Suprapubic skin (tissue), 4 donors: ENCODE measurements at regions not wholly inside any gene's neighbourhood (a gene's known extent, or its start where the extent isn't known, plus 50 kb on each side); places are given as distances from the start of the nearest gene placed in this dataset.
"Not testable (repeated sequence)": the region's sequence is repeated elsewhere in the genome, so short reads cannot be mapped to it uniquely, and the experiment has no call there.

Source experiments
- DNase-seq, 2 donors: peaks; one replicate each; pipeline ENCODE4 v3.0.0-alpha.2; 2019; ENCODE audit warnings: low spot score in 2 of 2
- H3K27ac ChIP-seq: fragments of 200-600 bp; sonication (generic); one replicate; pipeline ENCODE4 v1.5.1; 2019
- H3K27me3 ChIP-seq: fragments of 200-600 bp; sonication (generic); one replicate; pipeline ENCODE4 v1.5.1; 2019
- H3K36me3 ChIP-seq: fragments of 200-600 bp; sonication (generic); one replicate; pipeline ENCODE4 v1.5.1; 2019
- H3K4me1 ChIP-seq: fragments of 200-600 bp; sonication (generic); one replicate; pipeline ENCODE4 v1.5.1; 2019
- H3K4me3 ChIP-seq: fragments of 200-600 bp; sonication (generic); one replicate; pipeline ENCODE4 v1.5.1; 2019; ENCODE audit warnings: mild to moderate bottlenecking
- H3K9me3 ChIP-seq: fragments of 200-600 bp; sonication (generic); one replicate; pipeline ENCODE4 v1.5.1; 2019
- EP300 ChIP-seq: sonication (generic); formaldehyde crosslinking; IDR thresholded peaks from one replicate; pipeline ENCODE4 v1.6.1; 2017; ENCODE audit warnings: antibody characterized with exemption
- POLR2A ChIP-seq, 2 donors: fragments of 450-650 bp; IDR thresholded peaks; one replicate each; pipeline ENCODE4 v1.6.1; 2017; ENCODE audit warnings: antibody characterized with exemption in 2 of 2, mild to moderate bottlenecking in 2 of 2, moderate library complexity in 2 of 2
- POLR2AphosphoS5 ChIP-seq, 3 donors: sonication (generic); formaldehyde crosslinking; IDR thresholded peaks; one replicate each; pipeline ENCODE4 v1.6.1; 2017; ENCODE audit warnings: antibody characterized with exemption in 3 of 3
- WGBS: methylation state at CpG from one replicate; pipeline ENCODE4 v1.1.5; 2018; 5-methylcytosine and 5-hydroxymethylcytosine counted together
- TF ChIP-seq, protein P1 (sequence below), 2 donors: fragments of 200-600 bp in 1 of 2; fragments of 450-650 bp in 1 of 2; sonication (generic) in 1 of 2; IDR thresholded peaks; one replicate each; pipeline ENCODE4 v1.5.1; 2016 to 2019; ENCODE audit warnings: antibody characterized with exemption in 2 of 2, mild to moderate bottlenecking in 1 of 2, moderate library complexity in 1 of 2

DNA sequence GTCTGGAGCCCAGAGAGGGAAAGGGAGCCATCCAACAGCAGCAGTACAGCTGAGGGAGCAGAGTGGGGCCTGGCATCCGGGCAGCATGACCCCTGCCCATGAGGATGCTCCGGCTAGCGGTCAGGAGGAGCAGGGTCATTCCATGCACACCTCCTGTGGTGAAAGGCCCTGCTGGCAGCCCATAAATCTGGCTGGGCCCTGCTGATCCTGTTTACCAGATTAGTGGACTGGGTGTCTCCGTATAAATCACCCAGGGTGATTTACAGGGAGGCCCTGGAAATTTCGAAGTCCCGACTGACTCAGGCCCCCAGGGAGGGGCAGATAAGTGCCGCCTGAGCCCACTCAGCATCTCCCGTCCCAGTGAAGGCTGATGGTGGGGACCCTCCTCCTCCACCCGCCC is 117.6 kb upstream of the HAND1 start:
- H3K27ac ChIP-seq: no peak overlapping the region
- H3K9me3 ChIP-seq: no peaks in the 10 kb centered on the region
- H3K36me3 ChIP-seq: no peaks in the 10 kb centered on the region
- DNase-seq: no peak
- WGBS: 39% methylated on average over 4 of the region's 9 CpGs
- H3K27me3 ChIP-seq: peaks cover 9% of the 10 kb centered on the region
- no peaks in the 10 kb centered on the region for H3K4me1 ChIP-seq
- no peak overlapping the region for H3K4me3 ChIP-seq
- TF ChIP-seq EP300: no peak
- TF ChIP-seq POLR2A (IDR thresholded peaks at IDR 0.05): no peak
- TF ChIP-seq POLR2AphosphoS5 (IDR thresholded peaks at IDR 0.05): no peak
- TF ChIP-seq, protein P1, sequence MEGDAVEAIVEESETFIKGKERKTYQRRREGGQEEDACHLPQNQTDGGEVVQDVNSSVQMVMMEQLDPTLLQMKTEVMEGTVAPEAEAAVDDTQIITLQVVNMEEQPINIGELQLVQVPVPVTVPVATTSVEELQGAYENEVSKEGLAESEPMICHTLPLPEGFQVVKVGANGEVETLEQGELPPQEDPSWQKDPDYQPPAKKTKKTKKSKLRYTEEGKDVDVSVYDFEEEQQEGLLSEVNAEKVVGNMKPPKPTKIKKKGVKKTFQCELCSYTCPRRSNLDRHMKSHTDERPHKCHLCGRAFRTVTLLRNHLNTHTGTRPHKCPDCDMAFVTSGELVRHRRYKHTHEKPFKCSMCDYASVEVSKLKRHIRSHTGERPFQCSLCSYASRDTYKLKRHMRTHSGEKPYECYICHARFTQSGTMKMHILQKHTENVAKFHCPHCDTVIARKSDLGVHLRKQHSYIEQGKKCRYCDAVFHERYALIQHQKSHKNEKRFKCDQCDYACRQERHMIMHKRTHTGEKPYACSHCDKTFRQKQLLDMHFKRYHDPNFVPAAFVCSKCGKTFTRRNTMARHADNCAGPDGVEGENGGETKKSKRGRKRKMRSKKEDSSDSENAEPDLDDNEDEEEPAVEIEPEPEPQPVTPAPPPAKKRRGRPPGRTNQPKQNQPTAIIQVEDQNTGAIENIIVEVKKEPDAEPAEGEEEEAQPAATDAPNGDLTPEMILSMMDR (IDR thresholded peaks at IDR 0.05): no peak

DNA sequence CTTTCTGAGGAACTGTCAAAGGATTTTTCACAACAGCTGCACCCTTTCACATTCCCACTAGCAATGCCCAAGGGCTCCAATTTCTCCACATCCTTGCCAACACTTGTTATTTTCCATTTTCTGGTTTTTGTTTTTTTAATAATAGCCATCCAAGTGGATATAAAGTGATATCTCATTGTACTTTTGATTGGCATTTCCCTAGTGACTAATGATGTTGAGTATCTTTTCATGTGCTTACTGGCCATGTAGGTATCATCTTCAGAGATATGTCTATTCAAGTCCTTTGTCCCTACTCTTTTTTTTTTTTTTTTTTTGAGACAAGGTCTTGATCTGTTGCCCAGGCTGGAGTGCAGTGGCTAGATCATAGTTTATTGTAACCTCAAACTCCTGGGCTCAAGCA is 115.8 kb upstream of the HAND1 start:
- no peak for DNase-seq
- Histone ChIP-seq H3K4me3 (no peak overlapping the region), H3K9me3 (no peaks in the 10 kb centered on the region), H3K27ac (no peak overlapping the region), H3K36me3 (no peaks in the 10 kb centered on the region), H3K27me3 (peaks cover 7% of the 10 kb centered on the region), H3K4me1 (no peaks in the 10 kb centered on the region)
- no peak for TF ChIP-seq POLR2AphosphoS5 (IDR thresholded peaks at IDR 0.05)
- no peak for TF ChIP-seq EP300
- TF ChIP-seq, protein P1 (IDR thresholded peaks at IDR 0.05): no peak
- TF ChIP-seq POLR2A (IDR thresholded peaks at IDR 0.05): no peak

DNA sequence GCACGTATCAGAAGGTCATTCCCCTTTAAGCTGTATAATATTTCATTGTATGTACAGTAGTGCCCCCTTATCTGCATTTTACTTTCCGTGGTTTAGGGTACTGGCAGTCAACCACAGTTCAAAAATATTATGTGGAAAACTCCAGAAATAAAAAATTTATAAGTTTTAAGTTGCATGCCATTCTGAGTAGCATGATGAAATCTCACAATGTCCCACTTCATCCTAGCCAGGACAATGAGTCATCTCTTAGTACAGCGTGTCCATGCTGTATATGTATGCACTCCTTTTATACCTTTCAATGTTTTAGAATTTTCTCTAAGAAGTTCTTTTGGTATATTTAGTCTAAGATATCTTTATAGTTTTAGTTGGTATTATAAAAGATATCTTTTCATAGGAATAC is 115.0 kb upstream of the HAND1 start:
- 58% methylated on average over 3 of the region's 3 CpGs for WGBS
- Histone ChIP-seq H3K9me3 (no peaks in the 10 kb centered on the region), H3K27ac (no peak overlapping the region), H3K4me3 (no peak overlapping the region), H3K4me1 (no peaks in the 10 kb centered on the region), H3K36me3 (no peaks in the 10 kb centered on the region), H3K27me3 (peaks cover 2% of the 10 kb centered on the region)
- no peak for DNase-seq
- TF ChIP-seq EP300 (no peak), POLR2AphosphoS5 (IDR thresholded peaks at IDR 0.05) (no peak), POLR2A (IDR thresholded peaks at IDR 0.05) (no peak)
- TF ChIP-seq, protein P1 (IDR thresholded peaks at IDR 0.05): no peak

DNA sequence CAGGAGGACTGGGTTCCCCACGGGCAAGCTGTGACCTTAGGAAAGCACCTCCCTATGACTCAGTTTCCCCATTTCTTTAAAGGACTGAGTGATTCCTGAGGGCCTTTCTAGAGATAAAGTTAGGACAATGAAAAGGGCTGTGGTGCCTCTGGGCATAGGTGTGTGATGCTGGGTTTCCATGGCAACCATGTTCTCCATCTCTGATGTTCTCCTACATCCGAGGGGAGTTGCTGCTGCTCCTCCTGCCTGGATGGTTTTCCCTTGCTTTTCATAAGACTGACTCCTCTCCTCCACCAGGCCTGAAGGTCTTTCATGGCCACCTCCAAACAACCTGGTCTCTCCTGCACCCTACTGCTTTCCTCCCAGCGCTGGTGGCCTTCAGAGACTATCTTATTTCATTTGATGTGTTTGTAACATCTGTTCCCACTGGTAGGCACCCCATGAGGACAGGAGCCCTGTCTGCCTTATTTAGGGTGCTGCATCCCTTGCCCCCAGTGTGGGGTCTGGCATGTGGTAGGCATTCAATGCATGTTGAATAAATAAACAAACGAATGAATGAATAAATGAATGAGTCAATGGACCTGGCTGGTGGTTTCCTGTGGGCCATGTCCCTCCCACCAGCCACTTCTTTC is 112.2 kb upstream of the HAND1 start:
- TF ChIP-seq, protein P1 (IDR thresholded peaks at IDR 0.05): no peak
- TF ChIP-seq POLR2AphosphoS5 (IDR thresholded peaks at IDR 0.05) (no peak), EP300 (no peak), POLR2A (IDR thresholded peaks at IDR 0.05) (no peak)
- H3K4me3 ChIP-seq: no peak overlapping the region
- H3K27ac ChIP-seq: no peak overlapping the region
- no peaks in the 10 kb centered on the region for H3K36me3 ChIP-seq
- no peak for DNase-seq
- 83% methylated on average over 4 of the region's 4 CpGs for WGBS
- H3K27me3 ChIP-seq: no peaks in the 10 kb centered on the region
- H3K9me3 ChIP-seq: no peaks in the 10 kb centered on the region
- no peaks in the 10 kb centered on the region for H3K4me1 ChIP-seq

DNA sequence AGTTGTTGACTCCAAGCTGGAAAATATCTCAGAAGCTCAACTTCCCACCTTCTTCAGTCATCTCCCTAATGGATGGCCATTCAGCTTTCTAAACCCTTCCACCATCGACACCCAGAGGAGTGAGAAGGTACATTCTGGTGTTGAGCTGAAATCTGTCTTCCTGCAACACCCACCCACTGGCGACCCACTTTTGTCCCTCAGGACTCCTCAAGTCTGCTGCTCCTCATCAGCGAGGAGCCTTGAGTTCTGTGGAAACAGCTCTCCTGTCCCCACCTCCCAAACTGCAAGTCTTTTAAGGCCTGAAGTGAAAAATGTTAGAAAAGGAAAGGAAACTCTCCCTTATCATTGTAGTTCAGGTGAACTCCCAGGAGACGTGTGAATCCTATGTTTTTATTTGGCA is 111.5 kb upstream of the HAND1 start:
- 86% methylated on average over 4 of the region's 4 CpGs for WGBS
- no peak for DNase-seq
- Histone ChIP-seq H3K4me1 (no peaks in the 10 kb centered on the region), H3K9me3 (no peaks in the 10 kb centered on the region), H3K36me3 (no peaks in the 10 kb centered on the region), H3K4me3 (no peak overlapping the region), H3K27ac (no peak overlapping the region), H3K27me3 (no peaks in the 10 kb centered on the region)
- TF ChIP-seq POLR2A (IDR thresholded peaks at IDR 0.05) (no peak), EP300 (no peak), POLR2AphosphoS5 (IDR thresholded peaks at IDR 0.05) (no peak)
- TF ChIP-seq, protein P1 (IDR thresholded peaks at IDR 0.05): no peak

DNA sequence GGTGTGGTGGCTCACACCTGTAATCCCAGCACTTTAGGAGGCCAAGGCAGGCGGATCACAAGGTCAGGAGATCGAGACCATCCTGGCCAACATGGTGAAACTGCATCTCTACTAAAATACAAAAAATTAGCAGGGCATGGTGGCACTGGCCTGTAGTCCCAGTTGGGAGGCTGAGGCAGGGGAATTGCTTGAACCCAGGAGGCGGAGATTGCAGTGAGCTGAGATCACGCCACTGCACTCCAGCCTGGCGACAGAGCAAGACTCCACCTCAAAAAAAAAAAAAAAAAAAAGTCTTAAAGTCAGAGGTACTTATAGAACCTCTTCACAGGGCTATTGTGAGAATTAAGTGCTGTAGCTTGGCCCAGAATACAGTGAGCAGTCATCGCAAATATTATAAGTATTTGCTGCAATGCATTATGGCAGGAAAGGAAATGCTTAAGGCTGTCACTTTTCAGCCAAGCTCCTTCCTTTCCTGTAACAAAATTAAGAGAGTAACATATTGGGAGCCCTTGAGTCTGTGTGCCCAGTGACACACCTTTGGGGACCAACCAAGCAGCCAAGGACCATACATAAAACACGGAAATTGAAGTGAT is 110.9 kb upstream of the HAND1 start:
- not testable (repeated sequence) for H3K36me3 ChIP-seq, H3K9me3 ChIP-seq
- 84% methylated on average over 7 of the region's 7 CpGs for WGBS

More for the DNA sequence above, 110.9 kb upstream of the HAND1 start:
- not testable (repeated sequence) for H3K27me3 ChIP-seq, H3K27ac ChIP-seq, H3K4me1 ChIP-seq, DNase-seq, H3K4me3 ChIP-seq
